ENCODE measurements at regions not wholly inside any gene's neighbourhood (a gene's known extent, or its start where the extent isn't known, plus 50 kb on each side); places are given as distances from the start of the nearest gene placed in this dataset.
"Not testable (repeated sequence)": the region's sequence is repeated elsewhere in the genome, so short reads cannot be mapped to it uniquely, and the experiment has no call there.

GRCh38 chr3:194955546-194955945, 269.9 kb downstream of the FAM43A start:
- DNase-seq, result no peak

GRCh38 chr3:194955979-194956696, 270.5 kb downstream of the FAM43A start:
- DNase-seq, result no peak

GRCh38 chr3:194956697-194957396, 271.2 kb downstream of the FAM43A start:
- DNase-seq, result no peak

DNA sequence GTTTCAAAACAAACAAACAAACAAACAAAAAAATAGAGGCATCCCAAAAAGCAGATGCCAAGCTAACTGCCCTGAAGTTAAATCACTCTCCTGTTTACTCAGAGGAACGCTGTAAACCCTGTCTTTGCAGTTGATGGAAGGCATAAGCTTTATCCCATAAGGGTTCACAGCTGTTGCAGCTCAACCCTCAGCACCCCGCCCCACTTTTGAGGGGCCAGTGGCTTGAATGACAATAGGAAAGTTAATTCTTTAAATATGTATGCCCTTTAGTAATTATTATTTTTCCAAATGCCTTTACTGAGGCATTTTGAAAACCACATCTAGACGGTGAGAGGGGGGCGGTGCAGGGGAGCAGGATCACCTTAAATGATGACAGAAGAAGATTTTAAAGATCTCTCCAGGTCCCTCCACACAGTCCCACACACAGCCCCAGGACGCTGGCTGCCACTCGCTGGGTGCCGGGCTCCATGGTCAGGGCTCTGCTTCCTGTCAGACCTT, 272.1 kb downstream of the FAM43A start:
- no peak for DNase-seq

GRCh38 chr3:194959217-194959616, 273.5 kb downstream of the FAM43A start:
- no peak for DNase-seq

DNA sequence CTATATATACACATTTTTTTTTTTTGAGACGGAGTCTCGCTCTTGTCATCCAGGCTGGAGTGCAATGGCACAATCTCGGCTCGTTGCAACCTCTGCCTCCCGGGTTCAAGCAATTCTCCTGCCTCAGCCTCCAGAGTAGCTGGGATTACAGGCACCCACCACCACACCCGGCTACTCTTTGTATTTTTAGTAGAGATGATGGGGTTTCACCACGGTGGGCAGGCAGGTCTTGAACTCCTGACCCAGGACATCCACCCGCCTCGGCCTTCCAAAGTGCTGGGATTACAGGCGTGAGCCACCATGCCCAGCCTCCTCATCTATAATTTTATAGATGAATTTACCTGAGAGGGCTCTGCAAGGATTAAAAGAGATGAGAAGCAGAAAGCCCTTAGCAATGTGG, 274.0 kb downstream of the FAM43A start:
- not testable (repeated sequence) for DNase-seq

DNA sequence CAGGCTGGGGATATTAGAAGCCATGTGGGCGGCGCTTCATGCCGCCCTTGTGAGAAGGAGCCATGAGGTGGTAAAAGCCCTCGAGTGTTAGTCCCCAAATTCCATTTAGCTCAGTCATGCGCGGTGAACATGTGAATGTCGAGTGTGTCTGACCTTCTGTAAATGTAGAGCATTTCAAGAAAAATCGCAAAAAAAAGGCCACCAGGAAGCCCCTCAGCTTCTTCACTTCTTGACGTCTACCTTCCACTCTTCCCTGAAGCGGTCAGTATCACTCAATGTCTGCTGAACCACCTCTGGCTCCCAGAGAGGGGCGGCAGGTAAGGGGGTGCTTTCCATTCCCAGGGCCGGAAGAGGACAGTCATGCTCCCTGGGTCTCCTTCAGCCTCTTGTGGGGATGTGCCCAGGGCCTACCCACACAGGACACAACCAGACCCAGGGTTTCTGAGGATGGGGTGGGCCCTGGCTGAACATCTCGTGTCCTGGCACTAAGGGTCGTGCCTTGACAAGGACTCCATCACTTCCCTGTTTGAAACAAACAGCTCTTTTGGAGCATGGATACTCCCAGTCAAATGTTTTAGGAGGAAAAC, 274.9 kb downstream of the FAM43A start:
- DNase-seq, result no peak

GRCh38 chr3:194961149-194961548, 275.5 kb downstream of the FAM43A start:
- no peak for DNase-seq

DNA sequence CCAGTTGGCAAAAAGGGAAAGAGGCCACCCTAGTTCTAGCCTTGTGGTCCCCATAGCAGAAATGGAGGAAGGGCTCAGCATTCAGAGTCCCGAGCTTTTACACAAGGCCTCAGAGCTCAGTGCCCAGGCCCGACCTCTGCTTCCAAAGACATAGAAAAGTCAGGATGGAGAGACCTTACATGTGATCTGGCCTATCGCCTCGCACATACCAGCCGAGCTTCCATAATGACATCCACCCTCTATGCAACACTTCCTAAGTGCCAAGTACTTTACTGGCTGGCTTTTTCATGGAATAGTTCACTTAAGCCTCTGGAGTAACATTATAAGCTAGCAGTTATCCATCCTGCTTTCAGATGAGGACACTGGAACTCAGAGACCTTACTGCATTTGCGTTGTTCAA, 275.9 kb downstream of the FAM43A start:
- no peak for DNase-seq

GRCh38 chr3:194962056-194962455, 276.4 kb downstream of the FAM43A start:
- DNase-seq, result no peak

GRCh38 chr3:194964809-194965208, 279.1 kb downstream of the FAM43A start:
- DNase-seq, result no peak

DNA sequence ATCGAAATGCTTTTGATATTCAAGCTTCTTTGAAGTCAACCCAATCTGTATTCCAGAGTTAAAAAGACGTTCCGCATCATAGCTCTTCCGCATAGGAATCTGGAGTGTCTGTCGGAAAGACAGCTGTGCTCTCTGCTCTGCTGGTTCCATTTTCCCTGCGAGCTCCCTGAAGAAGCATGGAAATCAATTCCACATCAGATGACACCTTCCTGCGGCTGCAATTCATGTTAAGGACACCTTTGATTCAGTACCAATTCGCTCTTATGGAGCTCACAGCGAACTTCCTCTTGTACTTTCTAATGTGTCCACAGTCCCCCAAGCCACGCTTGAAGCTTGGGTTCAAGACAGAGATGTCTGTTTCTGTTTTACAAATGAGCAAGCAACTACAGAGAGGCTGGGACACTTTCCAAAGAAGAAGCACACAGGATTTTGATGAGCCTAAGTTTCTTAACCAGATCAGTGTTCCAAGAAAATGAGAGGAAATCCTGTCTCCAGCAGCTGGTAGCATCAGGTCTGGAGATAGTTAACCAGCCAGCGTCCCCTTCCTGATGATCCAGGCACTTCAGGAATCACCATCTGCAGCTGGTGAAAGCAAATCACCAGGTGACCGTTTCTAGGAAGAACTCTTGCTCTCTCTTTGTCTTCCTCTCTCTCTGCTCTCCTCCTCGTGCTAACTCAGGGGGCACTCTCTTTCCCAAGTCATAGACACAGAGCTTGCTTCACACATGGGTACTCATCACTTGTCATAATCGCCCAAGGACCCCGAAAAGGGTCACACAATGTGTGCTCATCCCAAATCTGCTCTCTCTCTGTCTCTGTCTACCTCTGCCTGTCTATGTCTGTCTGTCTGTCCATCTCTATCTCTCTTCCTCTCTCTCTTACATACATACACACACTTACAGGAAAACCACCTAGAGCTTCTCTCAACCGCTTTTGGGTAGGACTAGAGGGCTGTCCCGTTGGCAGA, 281.8 kb downstream of the FAM43A start:
- no peak for DNase-seq

DNA sequence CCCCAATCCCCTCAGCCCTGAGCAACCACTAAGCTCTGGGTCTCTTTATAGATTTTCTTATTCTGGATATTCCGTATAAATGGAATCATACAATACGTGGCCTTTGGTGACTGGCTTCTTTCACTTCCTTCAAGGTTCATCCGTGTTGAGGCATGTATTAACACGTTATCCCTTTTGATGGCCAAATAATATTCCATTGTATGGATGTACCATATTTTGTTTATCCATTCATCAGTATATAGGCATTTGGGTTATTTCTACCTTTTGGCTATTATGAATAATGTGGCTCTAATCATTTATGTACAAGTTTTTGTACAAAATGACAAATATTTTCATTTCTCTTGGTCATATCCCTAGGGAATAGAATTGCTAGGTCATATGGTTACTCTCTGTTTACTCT, 284.4 kb downstream of the FAM43A start:
- DNase-seq, result no peak

- DNase-seq, result no peak
Measured at GRCh38 chr3:194971009-194971408, 285.3 kb downstream of the FAM43A start.

- DNase-seq, result no peak
Measured at GRCh38 chr3:194971965-194972364, 286.3 kb downstream of the FAM43A start.

GRCh38 chr3:194972641-194973040, 287.0 kb downstream of the FAM43A start:
- DNase-seq, result no peak

DNA sequence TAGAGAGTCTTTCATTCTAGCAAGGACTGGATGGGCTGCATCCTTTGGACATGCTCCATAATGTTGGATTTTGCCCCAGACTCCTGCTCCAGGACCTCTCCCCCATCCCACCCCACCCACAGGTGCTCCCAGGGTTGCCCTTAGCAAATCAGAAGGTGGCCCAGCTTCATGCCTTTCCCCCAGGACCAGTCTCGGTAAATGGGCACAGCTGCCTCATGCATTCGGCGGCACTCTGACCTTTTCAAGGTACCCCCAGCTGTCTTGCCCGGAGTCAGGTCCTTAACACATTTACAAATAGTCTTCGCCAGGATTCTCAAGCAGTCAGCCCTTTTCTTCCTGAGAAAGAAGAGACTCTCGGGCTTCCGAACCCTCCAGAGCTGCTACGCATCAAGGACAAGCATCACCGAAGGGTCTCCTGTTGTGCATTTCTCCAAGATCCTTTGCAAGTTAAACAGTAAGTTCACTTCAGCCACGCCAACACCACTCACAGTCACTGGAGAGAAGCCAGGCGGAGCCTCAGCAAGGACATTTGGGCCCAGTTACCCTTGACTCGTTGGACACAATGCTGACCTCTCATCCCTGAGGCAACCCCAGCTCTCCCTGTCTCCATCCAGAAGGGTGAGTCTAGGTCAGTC, 287.8 kb downstream of the FAM43A start:
- no peak for DNase-seq

DNA sequence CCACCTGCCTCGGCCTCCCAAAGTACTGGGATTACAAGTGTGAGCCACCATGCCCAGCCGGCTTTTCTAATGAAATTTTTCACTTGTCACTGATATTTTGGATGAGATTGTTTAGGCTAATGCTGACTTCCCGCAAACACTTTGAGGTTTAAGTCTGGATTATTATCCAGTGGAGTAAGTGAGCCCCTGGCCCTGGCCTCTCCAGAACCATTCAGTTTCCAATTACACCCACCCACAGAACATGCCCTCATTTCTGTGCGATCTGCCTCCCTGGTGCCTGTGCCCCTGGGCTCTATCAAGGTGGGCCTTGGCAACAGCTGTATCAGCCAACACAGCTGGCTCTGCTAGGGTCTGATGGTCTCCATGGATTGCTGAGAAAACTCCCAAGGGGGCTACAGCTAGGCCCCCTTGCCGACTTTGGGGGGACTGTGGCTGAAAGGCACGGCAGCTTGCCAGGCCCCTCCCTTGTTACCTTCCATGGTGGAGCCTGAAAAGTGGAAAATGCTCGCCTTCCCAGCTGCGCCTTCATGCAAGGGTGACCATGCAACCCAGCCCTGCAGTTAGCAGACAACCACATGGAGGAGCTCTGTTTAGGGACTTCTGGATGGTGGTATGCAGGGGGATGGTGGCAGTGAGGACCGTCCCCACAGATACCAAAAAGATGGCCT, 288.9 kb downstream of the FAM43A start:
- DNase-seq, result no peak

- DNase-seq, result no peak
Measured at GRCh38 chr3:194976049-194976451, 290.4 kb downstream of the FAM43A start.

- DNase-seq, result no peak
Measured at GRCh38 chr3:194976874-194977273, 291.2 kb downstream of the FAM43A start.

DNA sequence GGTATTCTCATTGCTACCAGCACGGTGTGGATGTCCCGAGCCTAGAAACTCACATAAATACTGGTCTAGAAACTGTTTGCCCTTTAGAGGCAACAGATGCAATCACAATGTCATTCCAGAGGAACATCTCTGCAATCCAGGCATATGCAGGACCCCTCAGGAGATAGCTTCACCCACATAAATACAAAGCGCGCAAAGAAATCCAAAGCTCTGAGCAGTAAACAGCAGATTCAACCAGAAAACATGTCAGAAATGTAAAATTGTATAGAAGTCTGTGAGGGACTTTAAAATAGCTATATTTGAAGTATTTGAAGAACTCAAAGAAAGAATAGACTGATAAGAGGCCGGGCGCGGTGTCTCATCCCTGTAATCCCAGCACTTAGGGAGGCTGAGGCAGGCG, 291.7 kb downstream of the FAM43A start:
- no peak for DNase-seq

- no peak for DNase-seq
Measured at GRCh38 chr3:194979173-194979572, 291.8 kb downstream of the XXYLT1 start.
